ENCODE measurements at regions not wholly inside any gene's neighbourhood (a gene's known extent, or its start where the extent isn't known, plus 50 kb on each side); places are given as distances from the start of the nearest gene placed in this dataset.

- TF ChIP-seq CTCF (IDR thresholded peaks at IDR 0.05; ENCODE audit: low read depth, low read length, poor library complexity, severe bottlenecking), result no peak
- no peak for TF ChIP-seq EZH2phosphoT487 (IDR thresholded peaks at IDR 0.05; ENCODE audit: borderline replicate concordance, low read length)
Measured at GRCh38 chr4:107265859-107266258, 229.7 kb upstream of the DKK2 start.

Data from DOHH2 (cell line).